PC-3 (cell line): ENCODE measurements at regions not wholly inside any gene's neighbourhood (a gene's known extent, or its start where the extent isn't known, plus 50 kb on each side); places are given as distances from the start of the nearest gene placed in this dataset.

ENCODE experiments used
- EZH2 ChIP-seq: fragments of 300-600 bp; sonication (generic); IDR thresholded peaks from one replicate; pipeline ENCODE4 v1.6.1; 2017; ENCODE audit warnings: antibody characterized with exemption, mild to moderate bottlenecking, low read length; ENCODE audit not compliant: unreplicated experiment
- EZH2phosphoT487 ChIP-seq: fragments of 300-600 bp; sonication (generic); IDR thresholded peaks from 2 replicates; pipeline ENCODE4 v1.6.1; 2018; ENCODE audit warnings: mild to moderate bottlenecking, antibody characterized with exemption, low read length, borderline replicate concordance
- TF ChIP-seq, protein P1 (sequence below): fragments of 300-600 bp; sonication (generic); conservative IDR thresholded peaks from 2 replicates; pipeline ENCODE4 v1.5.1; 2017; ENCODE audit warnings: antibody characterized with exemption, low read depth, mild to moderate bottlenecking, low read length

DNA sequence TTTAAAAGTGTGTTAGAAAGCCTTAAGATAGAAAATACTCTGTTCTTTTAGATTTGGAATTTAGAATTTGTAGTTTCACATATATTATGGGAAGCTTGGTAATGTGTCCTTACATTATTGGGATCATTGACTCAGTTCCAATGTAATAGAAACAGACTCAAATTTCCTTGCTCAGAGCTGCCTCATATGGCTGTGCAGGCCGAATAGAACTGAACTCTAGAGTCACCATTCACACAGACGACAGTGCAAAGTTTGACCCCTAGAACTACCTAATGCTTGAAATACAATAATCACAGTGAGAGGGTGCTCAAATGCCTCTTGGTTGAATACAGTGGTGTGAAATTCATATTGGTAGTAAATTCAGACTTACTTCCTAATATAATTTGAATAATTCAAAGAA is 482.7 kb upstream of the CITED2 start:
- TF ChIP-seq, protein P1, sequence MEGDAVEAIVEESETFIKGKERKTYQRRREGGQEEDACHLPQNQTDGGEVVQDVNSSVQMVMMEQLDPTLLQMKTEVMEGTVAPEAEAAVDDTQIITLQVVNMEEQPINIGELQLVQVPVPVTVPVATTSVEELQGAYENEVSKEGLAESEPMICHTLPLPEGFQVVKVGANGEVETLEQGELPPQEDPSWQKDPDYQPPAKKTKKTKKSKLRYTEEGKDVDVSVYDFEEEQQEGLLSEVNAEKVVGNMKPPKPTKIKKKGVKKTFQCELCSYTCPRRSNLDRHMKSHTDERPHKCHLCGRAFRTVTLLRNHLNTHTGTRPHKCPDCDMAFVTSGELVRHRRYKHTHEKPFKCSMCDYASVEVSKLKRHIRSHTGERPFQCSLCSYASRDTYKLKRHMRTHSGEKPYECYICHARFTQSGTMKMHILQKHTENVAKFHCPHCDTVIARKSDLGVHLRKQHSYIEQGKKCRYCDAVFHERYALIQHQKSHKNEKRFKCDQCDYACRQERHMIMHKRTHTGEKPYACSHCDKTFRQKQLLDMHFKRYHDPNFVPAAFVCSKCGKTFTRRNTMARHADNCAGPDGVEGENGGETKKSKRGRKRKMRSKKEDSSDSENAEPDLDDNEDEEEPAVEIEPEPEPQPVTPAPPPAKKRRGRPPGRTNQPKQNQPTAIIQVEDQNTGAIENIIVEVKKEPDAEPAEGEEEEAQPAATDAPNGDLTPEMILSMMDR: no peak
- TF ChIP-seq EZH2 (no peak), EZH2phosphoT487 (no peak)
